ENCODE measurements at regions not wholly inside any gene's neighbourhood (a gene's known extent, or its start where the extent isn't known, plus 50 kb on each side); places are given as distances from the start of the nearest gene placed in this dataset.

- no peak for ATAC-seq (ENCODE audit: low FRiP score)
- intact Hi-C loops (cut with DNase I) = no loop called here
Measured at GRCh38 chr5:106508894-106509293, 1161.8 kb downstream of the EFNA5 start.

DNA sequence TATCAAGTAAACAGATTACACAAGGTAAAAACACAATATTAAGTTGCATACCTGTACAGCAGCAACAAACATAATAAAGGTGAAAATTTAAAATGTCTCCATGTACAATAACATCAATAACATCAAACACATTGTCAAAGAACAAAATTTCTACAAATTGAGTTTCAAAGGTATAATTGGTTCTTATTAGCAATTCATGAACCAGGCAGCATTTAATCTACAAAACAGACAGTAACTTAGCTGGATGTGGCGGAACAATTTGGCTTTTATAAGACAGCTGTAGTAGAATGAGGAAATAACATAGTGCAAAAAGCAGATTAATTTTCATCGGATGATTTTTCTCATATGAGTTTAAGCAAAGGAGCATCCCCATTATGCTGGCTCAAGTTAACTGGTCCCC, 1176.8 kb downstream of the EFNA5 start:
- WGBS, 2 donors = 97 to 98% methylated on average over 2 of the region's 2 CpGs
- no peaks in the 10 kb centered on the region for H3K36me3 ChIP-seq (ENCODE audit: control insufficient read depth in 1 of 2, insufficient read depth in 2 of 2, low read length in 1 of 2)
- DNase-seq (no peak), ATAC-seq (ENCODE audit: low FRiP score) (no peak)
- H3K9me3 ChIP-seq (ENCODE audit: control insufficient read depth, low read length) = no peaks in the 10 kb centered on the region
- H3K4me3 ChIP-seq (ENCODE audit: low read length in 2 of 2) = no peak overlapping the region
- intact Hi-C loops (cut with DNase I) = no loop called here
- H3K27me3 ChIP-seq (ENCODE audit: control insufficient read depth in 1 of 2, insufficient read depth in 2 of 2, low read length in 1 of 2) = no peaks in the 10 kb centered on the region
- no peaks in the 10 kb centered on the region for H3K4me1 ChIP-seq (ENCODE audit: control insufficient read depth in 1 of 2, insufficient read depth in 2 of 2, low read length in 2 of 2)
- H3K27ac ChIP-seq (ENCODE audit: low read depth in 1 of 2, low read length in 2 of 2) = no peak overlapping the region

More at GRCh38 chr5:106508894-106509293, 1161.8 kb downstream of the EFNA5 start:
- DNase-seq = no peak
- no peaks in the 10 kb centered on the region for H3K36me3 ChIP-seq (ENCODE audit: control insufficient read depth in 1 of 2, insufficient read depth in 2 of 2, low read length in 1 of 2)
- no peak overlapping the region for H3K4me3 ChIP-seq (ENCODE audit: low read length in 2 of 2)
- no peaks in the 10 kb centered on the region for H3K4me1 ChIP-seq (ENCODE audit: control insufficient read depth in 1 of 2, insufficient read depth in 2 of 2, low read length in 2 of 2)
- H3K27ac ChIP-seq (ENCODE audit: low read depth in 1 of 2, low read length in 2 of 2) = no peak overlapping the region
- no peaks in the 10 kb centered on the region for H3K9me3 ChIP-seq (ENCODE audit: control insufficient read depth, low read length)
- WGBS, 2 donors = 97% methylated on average over 4 of the region's 4 CpGs
- H3K27me3 ChIP-seq (ENCODE audit: control insufficient read depth in 1 of 2, insufficient read depth in 2 of 2, low read length in 1 of 2) = no peaks in the 10 kb centered on the region

GRCh38 chr5:106489004-106489403, 1181.7 kb downstream of the EFNA5 start:
- intact Hi-C loops (cut with DNase I) = no loop called here
- no peaks in the 10 kb centered on the region for H3K4me1 ChIP-seq (ENCODE audit: control insufficient read depth in 1 of 2, insufficient read depth in 2 of 2, low read length in 2 of 2)
- no peak overlapping the region for H3K27ac ChIP-seq (ENCODE audit: low read depth in 1 of 2, low read length in 2 of 2)
- H3K9me3 ChIP-seq (ENCODE audit: control insufficient read depth, low read length) = no peaks in the 10 kb centered on the region
- DNase-seq = no peak
- no peaks in the 10 kb centered on the region for H3K36me3 ChIP-seq (ENCODE audit: control insufficient read depth in 1 of 2, insufficient read depth in 2 of 2, low read length in 1 of 2)
- no peaks in the 10 kb centered on the region for H3K27me3 ChIP-seq (ENCODE audit: control insufficient read depth in 1 of 2, insufficient read depth in 2 of 2, low read length in 1 of 2)
- H3K4me3 ChIP-seq (ENCODE audit: low read length in 2 of 2) = no peak overlapping the region
- ATAC-seq (ENCODE audit: low FRiP score) = no peak
- 41 to 45% methylated on average over 3 of the region's 3 CpGs for WGBS, 2 donors

GRCh38 chr5:106488407-106488806, 1182.3 kb downstream of the EFNA5 start:
- Histone ChIP-seq H3K36me3 (ENCODE audit: control insufficient read depth in 1 of 2, insufficient read depth in 2 of 2, low read length in 1 of 2) (no peaks in the 10 kb centered on the region), H3K27me3 (ENCODE audit: control insufficient read depth in 1 of 2, insufficient read depth in 2 of 2, low read length in 1 of 2) (no peaks in the 10 kb centered on the region), H3K4me3 (ENCODE audit: low read length in 2 of 2) (no peak overlapping the region), H3K27ac (ENCODE audit: low read depth in 1 of 2, low read length in 2 of 2) (no peak overlapping the region), H3K4me1 (ENCODE audit: control insufficient read depth in 1 of 2, insufficient read depth in 2 of 2, low read length in 2 of 2) (no peaks in the 10 kb centered on the region), H3K9me3 (ENCODE audit: control insufficient read depth, low read length) (no peaks in the 10 kb centered on the region)
- ATAC-seq (ENCODE audit: low FRiP score) (no peak), DNase-seq (no peak)
- intact Hi-C loops (cut with DNase I) = no loop called here

DNA sequence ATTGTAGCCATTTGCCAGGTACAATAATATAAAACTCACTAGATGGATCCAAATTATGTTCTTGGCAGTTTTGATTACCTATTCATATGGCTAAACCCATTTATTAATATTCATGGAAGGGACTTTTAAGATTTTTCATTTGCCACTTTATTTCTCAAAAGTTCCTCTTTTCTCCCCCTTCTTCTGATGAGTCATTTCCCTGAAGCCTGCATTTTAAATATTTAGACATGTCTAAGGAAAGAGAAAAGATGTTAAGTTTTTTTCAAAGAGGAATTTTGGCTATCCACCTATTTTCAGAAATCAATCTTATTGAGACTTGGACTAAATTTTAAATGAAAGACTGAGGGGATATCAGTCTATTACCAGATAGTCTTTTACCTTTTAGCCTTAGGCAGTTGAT, 1189.4 kb downstream of the EFNA5 start:
- DNase-seq = no peak
- no peaks in the 10 kb centered on the region for H3K27me3 ChIP-seq (ENCODE audit: control insufficient read depth in 1 of 2, insufficient read depth in 2 of 2, low read length in 1 of 2)

DNA sequence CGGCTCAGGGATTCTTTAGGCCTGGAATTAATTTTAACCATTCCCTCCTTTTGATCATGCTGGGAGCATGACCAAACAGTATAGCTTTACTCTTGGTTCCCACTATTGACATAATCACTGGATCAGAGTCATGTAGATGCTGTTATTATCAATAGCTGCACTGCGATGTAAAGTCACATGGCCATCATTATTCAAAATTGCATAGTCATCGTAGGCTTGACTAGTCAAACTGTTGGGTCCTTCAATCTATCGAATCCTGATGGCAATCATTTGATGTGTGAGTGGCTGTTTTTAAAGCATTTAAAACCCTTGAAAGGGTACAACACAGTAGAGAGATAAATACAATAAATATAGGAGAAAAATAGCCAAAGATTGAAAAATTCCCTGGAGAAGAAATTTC, 1194.1 kb downstream of the EFNA5 start:
- Histone ChIP-seq H3K36me3 (ENCODE audit: control insufficient read depth in 1 of 2, insufficient read depth in 2 of 2, low read length in 1 of 2) (no peaks in the 10 kb centered on the region), H3K27ac (ENCODE audit: low read depth in 1 of 2, low read length in 2 of 2) (no peak overlapping the region), H3K9me3 (ENCODE audit: control insufficient read depth, low read length) (no peaks in the 10 kb centered on the region), H3K4me3 (ENCODE audit: low read length in 2 of 2) (no peak overlapping the region), H3K27me3 (ENCODE audit: control insufficient read depth in 1 of 2, insufficient read depth in 2 of 2, low read length in 1 of 2) (no peaks in the 10 kb centered on the region), H3K4me1 (ENCODE audit: control insufficient read depth in 1 of 2, insufficient read depth in 2 of 2, low read length in 2 of 2) (no peaks in the 10 kb centered on the region)
- intact Hi-C loops (cut with DNase I) = no loop called here
- WGBS, 2 donors = 98% methylated on average over 4 of the region's 4 CpGs
- ATAC-seq (ENCODE audit: low FRiP score) = no peak
- no peak for DNase-seq

More for the DNA sequence above, 1189.4 kb downstream of the EFNA5 start:
- Histone ChIP-seq H3K4me3 (ENCODE audit: low read length in 2 of 2) (no peak overlapping the region), H3K27ac (ENCODE audit: low read depth in 1 of 2, low read length in 2 of 2) (no peak overlapping the region), H3K36me3 (ENCODE audit: control insufficient read depth in 1 of 2, insufficient read depth in 2 of 2, low read length in 1 of 2) (no peaks in the 10 kb centered on the region), H3K9me3 (ENCODE audit: control insufficient read depth, low read length) (no peaks in the 10 kb centered on the region), H3K4me1 (ENCODE audit: control insufficient read depth in 1 of 2, insufficient read depth in 2 of 2, low read length in 2 of 2) (no peaks in the 10 kb centered on the region)
- ATAC-seq (ENCODE audit: low FRiP score) = no peak
- intact Hi-C loops (cut with DNase I) = no loop called here

- DNase-seq (no peak), ATAC-seq (ENCODE audit: low FRiP score) (no peak)
- Histone ChIP-seq H3K27ac (ENCODE audit: low read depth in 1 of 2, low read length in 2 of 2) (no peak overlapping the region), H3K27me3 (ENCODE audit: control insufficient read depth in 1 of 2, insufficient read depth in 2 of 2, low read length in 1 of 2) (no peaks in the 10 kb centered on the region), H3K9me3 (ENCODE audit: control insufficient read depth, low read length) (no peaks in the 10 kb centered on the region), H3K4me3 (ENCODE audit: low read length in 2 of 2) (no peak overlapping the region), H3K4me1 (ENCODE audit: control insufficient read depth in 1 of 2, insufficient read depth in 2 of 2, low read length in 2 of 2) (no peaks in the 10 kb centered on the region), H3K36me3 (ENCODE audit: control insufficient read depth in 1 of 2, insufficient read depth in 2 of 2, low read length in 1 of 2) (no peaks in the 10 kb centered on the region)
- intact Hi-C loops (cut with DNase I) = no loop called here
Measured at GRCh38 chr5:106474066-106474465, 1196.7 kb downstream of the EFNA5 start.

DNA sequence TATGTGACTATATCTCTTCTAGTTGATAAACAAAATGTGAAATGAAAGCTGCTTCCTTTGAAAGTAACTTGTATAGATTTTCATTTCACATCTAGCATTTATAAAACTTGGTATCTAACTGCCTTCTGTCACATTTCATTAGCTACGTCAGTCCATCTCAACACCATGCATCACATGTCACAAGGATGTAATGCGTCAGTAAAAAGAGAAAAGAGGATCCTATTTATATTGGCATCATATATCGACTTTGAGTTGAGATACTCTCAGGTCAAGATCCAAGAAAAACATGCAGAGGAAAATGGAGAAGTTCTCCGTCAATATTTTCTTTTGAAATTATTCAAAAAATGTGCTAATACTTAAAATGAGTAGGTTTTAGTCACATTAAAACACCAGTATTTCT, 1211.2 kb downstream of the EFNA5 start:
- Histone ChIP-seq H3K27me3 (ENCODE audit: control insufficient read depth in 1 of 2, insufficient read depth in 2 of 2, low read length in 1 of 2) (no peaks in the 10 kb centered on the region), H3K9me3 (ENCODE audit: control insufficient read depth, low read length) (no peaks in the 10 kb centered on the region), H3K27ac (ENCODE audit: low read depth in 1 of 2, low read length in 2 of 2) (no peak overlapping the region), H3K4me3 (ENCODE audit: low read length in 2 of 2) (no peak overlapping the region), H3K4me1 (ENCODE audit: control insufficient read depth in 1 of 2, insufficient read depth in 2 of 2, low read length in 2 of 2) (no peaks in the 10 kb centered on the region), H3K36me3 (ENCODE audit: control insufficient read depth in 1 of 2, insufficient read depth in 2 of 2, low read length in 1 of 2) (no peaks in the 10 kb centered on the region)
- WGBS, 2 donors = 19 to 23% methylated on average over 4 of the region's 4 CpGs
- DNase-seq (no peak), ATAC-seq (ENCODE audit: low FRiP score) (no peak)
- intact Hi-C loops (cut with DNase I) = no loop called here

DNA sequence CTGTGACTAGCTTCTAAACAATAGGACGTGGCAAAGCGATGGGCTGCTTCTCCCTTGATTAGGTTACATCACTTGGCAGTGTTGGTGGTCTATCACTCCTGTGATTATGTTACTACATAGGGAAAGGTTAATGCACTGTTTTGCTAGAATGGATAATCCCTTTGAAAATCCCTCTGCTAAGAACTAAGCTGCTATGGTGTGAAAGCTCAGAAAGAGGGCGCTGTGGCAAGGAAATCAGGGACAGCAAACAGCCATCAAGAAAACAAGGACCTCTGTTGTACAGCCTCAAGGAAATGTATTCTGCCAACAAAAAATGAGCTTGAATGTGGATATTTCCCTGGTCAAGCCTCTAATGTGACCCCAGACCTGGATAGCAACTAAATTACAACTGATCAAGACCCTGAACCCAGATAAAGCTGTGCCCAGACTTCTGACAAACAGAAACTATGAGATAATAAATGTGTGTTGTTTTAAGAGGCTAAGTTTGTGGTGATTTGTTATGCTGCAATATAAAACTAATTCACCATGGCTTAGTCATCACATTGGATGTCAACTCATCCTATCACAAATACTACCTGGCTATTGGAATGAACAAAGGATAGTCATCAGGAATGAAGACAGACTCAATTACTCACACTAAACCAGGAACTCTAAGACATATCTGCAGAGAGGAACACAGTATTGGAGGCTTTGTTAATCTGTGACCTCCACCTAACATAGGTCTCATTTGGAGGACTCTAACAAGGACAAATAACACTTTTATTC, 1215.9 kb downstream of the EFNA5 start:
- H3K4me3 ChIP-seq (ENCODE audit: low read length in 2 of 2) = no peak overlapping the region
- DNase-seq (no peak), ATAC-seq (ENCODE audit: low FRiP score) (no peak)
- H3K27me3 ChIP-seq (ENCODE audit: control insufficient read depth in 1 of 2, insufficient read depth in 2 of 2, low read length in 1 of 2) = no peaks in the 10 kb centered on the region
- H3K36me3 ChIP-seq (ENCODE audit: control insufficient read depth in 1 of 2, insufficient read depth in 2 of 2, low read length in 1 of 2) = no peaks in the 10 kb centered on the region
- H3K4me1 ChIP-seq (ENCODE audit: control insufficient read depth in 1 of 2, insufficient read depth in 2 of 2, low read length in 2 of 2) = no peaks in the 10 kb centered on the region
- intact Hi-C loops (cut with DNase I) = no loop called here
- no peaks in the 10 kb centered on the region for H3K9me3 ChIP-seq (ENCODE audit: control insufficient read depth, low read length)
- 61 to 70% methylated on average over 3 of the region's 3 CpGs for WGBS, 2 donors
- no peak overlapping the region for H3K27ac ChIP-seq (ENCODE audit: low read depth in 1 of 2, low read length in 2 of 2)

Data from aorta (tissue), 5 donors.